CD14-positive monocyte (primary cell): ENCODE measurements at regions not wholly inside any gene's neighbourhood (a gene's known extent, or its start where the extent isn't known, plus 50 kb on each side); places are given as distances from the start of the nearest gene placed in this dataset.
A peak's percentile ranks its signal among the peaks of the same experiment; 100 is the strongest.

ENCODE experiments used
- DNase-seq, 3 donors: peaks; one replicate each; pipeline ENCODE4 v3.0.0-alpha.2; 2011 to 2022
- H2AFZ ChIP-seq: 2 replicates; pipeline ENCODE4 v1.6.0; 2012; ENCODE audit warnings: mild to moderate bottlenecking, low read depth, low read length, inconsistent platforms; ENCODE audit not compliant: insufficient read depth, poor library complexity, severe bottlenecking
- H3K27ac ChIP-seq, 2 donors: 1 replicate in 1 of 2; 2 replicates in 1 of 2; pipeline ENCODE4 v1.5.1; 2012 to 2013; ENCODE audit warnings: low read length in 2 of 2, control low read depth in 1 of 2, inconsistent platforms in 1 of 2, low read depth in 1 of 2, mild to moderate bottlenecking in 1 of 2
- H3K27me3 ChIP-seq, 2 donors: one replicate each; pipeline versions ENCODE4 v1.6.0 to v1.6.1; 2011 to 2013; ENCODE audit warnings: low read length in 2 of 2; ENCODE audit not compliant: control insufficient read depth in 2 of 2, insufficient read depth in 2 of 2
- H3K36me3 ChIP-seq, 2 donors: replicated peaks in 1 of 2; 1 replicate in 1 of 2; 2 replicates in 1 of 2; pipeline versions ENCODE4 v1.5.1 to v1.6.1; 2012 to 2013; ENCODE audit warnings: low read length in 2 of 2, control low read depth in 1 of 2, inconsistent platforms in 1 of 2, mild to moderate bottlenecking in 1 of 2; ENCODE audit not compliant: insufficient read depth in 2 of 2, control insufficient read depth in 1 of 2
- H3K4me1 ChIP-seq, 2 donors: 1 replicate in 1 of 2; 2 replicates in 1 of 2; pipeline versions ENCODE4 v1.5.1 to v1.6.1; 2012 to 2013; ENCODE audit warnings: low read length in 2 of 2, control low read depth in 1 of 2, inconsistent platforms in 1 of 2, mild to moderate bottlenecking in 1 of 2, moderate library complexity in 1 of 2; ENCODE audit not compliant: insufficient read depth in 2 of 2, control insufficient read depth in 1 of 2
- H3K4me2 ChIP-seq: replicated peaks from 2 replicates; pipeline ENCODE3; 2012; ENCODE audit warnings: low read length, moderate library complexity, mild to moderate bottlenecking; ENCODE audit not compliant: poor library complexity, severe bottlenecking; ENCODE audit errors: extremely low read depth
- H3K4me3 ChIP-seq, 3 experiments: fragments of 200-600 bp in 1 of 3; sonication (generic) in 1 of 3; replicated peaks in 1 of 3; 1 replicate in 2 of 3; 2 replicates in 1 of 3; pipeline ENCODE4 v1.5.1; 2011 to 2013; ENCODE audit warnings: low read length in 3 of 3, mild to moderate bottlenecking in 3 of 3, control low read depth in 2 of 3, low read depth in 2 of 3, inconsistent platforms in 1 of 3, moderate library complexity in 1 of 3
- H3K79me2 ChIP-seq: 2 replicates; pipeline ENCODE4 v1.6.0; 2012; ENCODE audit warnings: mild to moderate bottlenecking, control low read depth, inconsistent platforms, low read length, moderate library complexity; ENCODE audit not compliant: insufficient read depth
- H3K9ac ChIP-seq: 2 replicates; pipeline ENCODE4 v1.6.0; 2017; ENCODE audit warnings: low read length, mild to moderate bottlenecking; ENCODE audit not compliant: insufficient read depth, poor library complexity, severe bottlenecking
- H3K9me3 ChIP-seq, 2 donors: replicated peaks in 1 of 2; 1 replicate in 1 of 2; 2 replicates in 1 of 2; pipeline versions ENCODE4 v1.5.1 to v1.6.1; 2012 to 2013; ENCODE audit warnings: low read length in 2 of 2, control low read depth in 1 of 2; ENCODE audit not compliant: control insufficient read depth in 1 of 2, insufficient read depth in 1 of 2
- H4K20me1 ChIP-seq: 2 replicates; pipeline ENCODE4 v1.6.0; 2012; ENCODE audit warnings: mild to moderate bottlenecking, low read length, control low read depth, moderate library complexity; ENCODE audit not compliant: insufficient read depth
- H3K27ac Mint-ChIP-seq, 7 donors: one replicate each; pipeline ENCODE4 v1.8.0; 2020; ENCODE audit warnings: mild to moderate bottlenecking in 7 of 7, mixed read lengths in 7 of 7, moderate library complexity in 6 of 7, inconsistent platforms in 2 of 7
- H3K27me3 Mint-ChIP-seq, 3 donors: one replicate each; pipeline ENCODE4 v1.8.0; 2021 to 2022; ENCODE audit warnings: low read depth in 3 of 3, mild to moderate bottlenecking in 3 of 3, mixed read lengths in 3 of 3, moderate library complexity in 3 of 3, inconsistent platforms in 1 of 3
- H3K36me3 Mint-ChIP-seq, 2 donors: one replicate each; pipeline ENCODE4 v1.8.0; 2020; ENCODE audit warnings: mixed read lengths in 2 of 2, inconsistent platforms in 1 of 2, mild to moderate bottlenecking in 1 of 2
- H3K4me1 Mint-ChIP-seq: one replicate; pipeline ENCODE4 v1.8.0; 2020; ENCODE audit warnings: mild to moderate bottlenecking, mixed read lengths
- H3K4me3 Mint-ChIP-seq, 2 donors: one replicate each; pipeline ENCODE4 v1.8.0; 2020; ENCODE audit warnings: mild to moderate bottlenecking in 2 of 2, mixed read lengths in 2 of 2, moderate library complexity in 1 of 2
- H3K9me3 Mint-ChIP-seq, 7 donors: one replicate each; pipeline ENCODE4 v1.8.0; 2020 to 2022; ENCODE audit warnings: mixed read lengths in 7 of 7, mild to moderate bottlenecking in 6 of 7, moderate library complexity in 6 of 7, inconsistent platforms in 2 of 7
- WGBS: methylation state at CpG from one replicate; pipeline ENCODE4 v1.1.5; 2013; ENCODE audit warnings: missing lambda C conversion rate; ENCODE audit not compliant: insufficient coverage; 5-methylcytosine and 5-hydroxymethylcytosine counted together
- intact Hi-C, 2 donors: fragments of 100-400 bp; cut with micrococcal nuclease; formaldehyde crosslinking; loops; one replicate each; pipeline versions ENCODE4 v1.15.0 to v1.15.1; 2023
- TF ChIP-seq, protein P1 (sequence below): fragments of 200-600 bp; IDR thresholded peaks from one replicate; pipeline ENCODE4 v1.8.0; 2022; ENCODE audit warnings: antibody characterized with exemption, mild to moderate bottlenecking

DNA sequence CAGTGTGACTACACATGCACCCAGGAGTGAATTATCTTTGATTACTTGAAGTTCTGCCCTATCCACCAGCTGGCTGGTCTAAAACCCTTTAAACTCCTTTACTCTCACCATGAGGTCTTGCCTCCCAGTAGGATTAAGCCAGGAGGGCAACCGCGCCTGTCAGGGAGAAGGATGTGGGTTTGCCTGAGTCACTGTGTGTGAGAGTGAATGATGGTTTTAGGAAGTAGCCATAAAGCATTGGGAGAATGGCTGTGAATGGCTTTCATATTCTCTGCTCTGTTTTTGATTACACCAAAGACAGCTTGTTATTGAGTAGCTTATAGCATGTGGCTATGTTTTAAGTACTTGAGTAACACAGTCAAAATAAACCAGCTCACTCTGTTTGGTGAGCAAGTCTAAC lies 637.7 kb upstream of the TBL1XR1 start:
- Histone ChIP-seq H3K4me1 (no peaks in the 10 kb centered on the region), H3K27ac (no peak overlapping the region), H3K27me3 (no peaks in the 10 kb centered on the region), H3K4me3 (no peak overlapping the region), H3K9me3 (no peaks in the 10 kb centered on the region), H3K79me2 (no peaks in the 10 kb centered on the region), H3K4me2 (no peak overlapping the region), H3K9ac (no peak overlapping the region), H2AFZ (no peak overlapping the region), H4K20me1 (no peaks in the 10 kb centered on the region), H3K36me3 (no peaks in the 10 kb centered on the region)
- no peaks in the 10 kb centered on the region for H3K36me3 Mint-ChIP-seq
- DNase-seq: peak; percentile 15 to 46 (median 17)
- 0% methylated on average over 1 of the region's 2 CpGs for WGBS
- peaks cover 0 to 5% (median 1%) of the 10 kb centered on the region in 3 donors for H3K27me3 Mint-ChIP-seq
- H3K4me3 Mint-ChIP-seq: no peak overlapping the region
- no peak overlapping the region for H3K27ac Mint-ChIP-seq
- peaks cover 5% of the 10 kb centered on the region for H3K4me1 Mint-ChIP-seq
- intact Hi-C loops: no loop called here
- H3K9me3 Mint-ChIP-seq: no peaks in the 10 kb centered on the region
- TF ChIP-seq, protein P1, sequence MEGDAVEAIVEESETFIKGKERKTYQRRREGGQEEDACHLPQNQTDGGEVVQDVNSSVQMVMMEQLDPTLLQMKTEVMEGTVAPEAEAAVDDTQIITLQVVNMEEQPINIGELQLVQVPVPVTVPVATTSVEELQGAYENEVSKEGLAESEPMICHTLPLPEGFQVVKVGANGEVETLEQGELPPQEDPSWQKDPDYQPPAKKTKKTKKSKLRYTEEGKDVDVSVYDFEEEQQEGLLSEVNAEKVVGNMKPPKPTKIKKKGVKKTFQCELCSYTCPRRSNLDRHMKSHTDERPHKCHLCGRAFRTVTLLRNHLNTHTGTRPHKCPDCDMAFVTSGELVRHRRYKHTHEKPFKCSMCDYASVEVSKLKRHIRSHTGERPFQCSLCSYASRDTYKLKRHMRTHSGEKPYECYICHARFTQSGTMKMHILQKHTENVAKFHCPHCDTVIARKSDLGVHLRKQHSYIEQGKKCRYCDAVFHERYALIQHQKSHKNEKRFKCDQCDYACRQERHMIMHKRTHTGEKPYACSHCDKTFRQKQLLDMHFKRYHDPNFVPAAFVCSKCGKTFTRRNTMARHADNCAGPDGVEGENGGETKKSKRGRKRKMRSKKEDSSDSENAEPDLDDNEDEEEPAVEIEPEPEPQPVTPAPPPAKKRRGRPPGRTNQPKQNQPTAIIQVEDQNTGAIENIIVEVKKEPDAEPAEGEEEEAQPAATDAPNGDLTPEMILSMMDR: no peak

DNA sequence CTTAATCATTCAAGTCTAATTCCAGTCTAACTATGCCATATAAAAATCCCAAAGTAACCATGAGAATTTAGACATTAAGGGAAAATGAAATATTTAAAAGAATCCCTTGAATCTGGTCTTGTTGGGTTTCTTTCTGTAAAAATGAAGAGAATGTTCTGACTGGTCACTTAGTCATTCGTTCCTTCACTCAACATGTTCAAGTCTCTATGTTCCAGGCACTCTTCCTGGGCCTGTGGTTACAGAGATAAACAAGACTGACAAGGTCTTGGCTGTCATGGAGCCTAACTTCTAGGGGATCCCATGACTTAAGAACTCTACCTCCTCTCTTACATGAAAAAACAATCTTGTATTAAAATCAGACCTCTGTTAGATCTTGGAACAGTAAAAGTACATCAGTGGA lies 638.6 kb upstream of the TBL1XR1 start:
- Histone ChIP-seq H3K27ac (no peak overlapping the region), H3K4me2 (no peak overlapping the region), H3K36me3 (no peaks in the 10 kb centered on the region), H3K9ac (no peak overlapping the region), H4K20me1 (no peaks in the 10 kb centered on the region), H2AFZ (no peak overlapping the region), H3K9me3 (no peaks in the 10 kb centered on the region), H3K79me2 (no peaks in the 10 kb centered on the region), H3K4me3 (no peak overlapping the region), H3K4me1 (no peaks in the 10 kb centered on the region), H3K27me3 (no peaks in the 10 kb centered on the region)
- Mint-ChIP-seq H3K4me1 (peaks cover 5% of the 10 kb centered on the region), H3K27me3 (peaks cover 0 to 6% (median 1%) of the 10 kb centered on the region in 3 donors), H3K36me3 (no peaks in the 10 kb centered on the region), H3K9me3 (no peaks in the 10 kb centered on the region), H3K27ac (no peak overlapping the region), H3K4me3 (no peak overlapping the region)
- intact Hi-C loops: no loop called here
- DNase-seq: no peak
- WGBS: no CpG with 5 or more reads among the region's 1 CpG
- TF ChIP-seq, protein P1: no peak
